ENCODE measurements at regions not wholly inside any gene's neighbourhood (a gene's known extent, or its start where the extent isn't known, plus 50 kb on each side); places are given as distances from the start of the nearest gene placed in this dataset.

- TF ChIP-seq CTCF (IDR thresholded peaks at IDR 0.05; ENCODE audit: insufficient read depth, low read length, poor library complexity, severe bottlenecking) (no peak), EZH2phosphoT487 (conservative IDR thresholded peaks at IDR 0.05; ENCODE audit: low read length) (no peak)
These were observed 199.8 kb upstream of the PDE10A start for GRCh38 chr6:165862813-165863212.

Data from SU-DHL-6 (cell line).